ENCODE measurements at regions not wholly inside any gene's neighbourhood (a gene's known extent, or its start where the extent isn't known, plus 50 kb on each side); places are given as distances from the start of the nearest gene placed in this dataset.

DNA sequence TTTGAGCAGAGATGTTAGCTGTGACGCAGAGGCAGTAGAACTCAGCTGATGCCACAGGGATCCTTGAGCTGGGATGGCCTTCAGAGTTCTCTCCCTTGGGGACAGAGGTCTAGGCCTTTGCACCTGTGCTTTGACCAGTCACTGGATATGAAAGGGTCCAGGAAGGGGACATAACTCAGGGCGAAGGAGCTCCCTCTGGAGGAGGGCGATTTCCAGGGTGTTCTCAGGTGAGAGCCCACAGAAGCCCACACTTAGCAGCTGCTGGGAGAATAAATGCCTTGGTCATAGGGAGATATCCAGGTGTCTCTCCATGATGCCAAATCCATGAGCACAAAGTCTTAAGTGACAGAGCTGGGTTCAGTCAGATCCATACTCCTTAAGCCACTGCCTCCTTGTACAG, 369.2 kb downstream of the NYAP2 start:
- H3K27ac ChIP-seq, result no peak overlapping the region
- TF ChIP-seq ZFX (IDR thresholded peaks at IDR 0.05), result no peak
- TF ChIP-seq, protein P1, sequence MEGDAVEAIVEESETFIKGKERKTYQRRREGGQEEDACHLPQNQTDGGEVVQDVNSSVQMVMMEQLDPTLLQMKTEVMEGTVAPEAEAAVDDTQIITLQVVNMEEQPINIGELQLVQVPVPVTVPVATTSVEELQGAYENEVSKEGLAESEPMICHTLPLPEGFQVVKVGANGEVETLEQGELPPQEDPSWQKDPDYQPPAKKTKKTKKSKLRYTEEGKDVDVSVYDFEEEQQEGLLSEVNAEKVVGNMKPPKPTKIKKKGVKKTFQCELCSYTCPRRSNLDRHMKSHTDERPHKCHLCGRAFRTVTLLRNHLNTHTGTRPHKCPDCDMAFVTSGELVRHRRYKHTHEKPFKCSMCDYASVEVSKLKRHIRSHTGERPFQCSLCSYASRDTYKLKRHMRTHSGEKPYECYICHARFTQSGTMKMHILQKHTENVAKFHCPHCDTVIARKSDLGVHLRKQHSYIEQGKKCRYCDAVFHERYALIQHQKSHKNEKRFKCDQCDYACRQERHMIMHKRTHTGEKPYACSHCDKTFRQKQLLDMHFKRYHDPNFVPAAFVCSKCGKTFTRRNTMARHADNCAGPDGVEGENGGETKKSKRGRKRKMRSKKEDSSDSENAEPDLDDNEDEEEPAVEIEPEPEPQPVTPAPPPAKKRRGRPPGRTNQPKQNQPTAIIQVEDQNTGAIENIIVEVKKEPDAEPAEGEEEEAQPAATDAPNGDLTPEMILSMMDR (conservative IDR thresholded peaks at IDR 0.05), result no peak

DNA sequence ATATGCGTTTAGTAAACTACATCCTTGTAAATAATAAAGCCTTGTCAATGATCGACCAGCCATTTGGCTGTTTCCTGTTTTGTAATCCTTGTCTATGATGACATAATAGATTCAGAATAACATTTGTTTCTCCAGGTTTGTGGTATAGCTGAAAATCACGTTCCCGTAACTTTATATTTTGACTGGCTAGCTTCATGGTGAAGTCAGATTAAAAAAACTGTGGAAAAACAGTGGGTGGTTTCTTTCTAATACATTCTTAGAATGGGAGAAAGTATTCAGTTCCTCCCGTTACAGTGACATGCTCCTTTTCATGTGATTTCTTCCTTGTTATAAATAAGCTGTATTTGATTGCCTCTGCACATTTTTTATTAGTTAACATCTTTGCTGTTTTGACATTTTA, 366.9 kb downstream of the NYAP2 start:
- TF ChIP-seq ZFX (IDR thresholded peaks at IDR 0.05), result no peak
- TF ChIP-seq, protein P1 (conservative IDR thresholded peaks at IDR 0.05), result no peak
- no peak overlapping the region for H3K27ac ChIP-seq

DNA sequence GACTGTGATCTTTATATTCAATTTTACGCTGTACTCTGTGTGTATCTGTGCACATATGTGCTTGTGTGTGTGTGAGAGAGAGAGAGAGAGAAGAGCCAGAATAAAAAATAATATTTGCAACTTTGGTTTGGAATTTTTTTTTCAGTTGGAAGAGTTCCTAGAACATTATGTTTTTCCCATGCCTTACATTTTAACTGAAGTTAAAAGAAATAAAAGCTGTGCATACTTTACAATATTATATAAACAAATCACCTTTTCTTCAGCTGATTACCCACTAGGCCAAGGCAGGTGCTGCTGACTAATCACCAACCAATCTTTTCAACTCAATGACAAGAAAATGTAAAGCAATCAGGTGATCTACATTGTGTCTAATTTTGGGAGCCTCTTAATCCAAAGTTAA, 366.3 kb downstream of the NYAP2 start:
- TF ChIP-seq ZFX (IDR thresholded peaks at IDR 0.05), result no peak
- TF ChIP-seq, protein P1 (conservative IDR thresholded peaks at IDR 0.05), result no peak
- no peak overlapping the region for H3K27ac ChIP-seq

DNA sequence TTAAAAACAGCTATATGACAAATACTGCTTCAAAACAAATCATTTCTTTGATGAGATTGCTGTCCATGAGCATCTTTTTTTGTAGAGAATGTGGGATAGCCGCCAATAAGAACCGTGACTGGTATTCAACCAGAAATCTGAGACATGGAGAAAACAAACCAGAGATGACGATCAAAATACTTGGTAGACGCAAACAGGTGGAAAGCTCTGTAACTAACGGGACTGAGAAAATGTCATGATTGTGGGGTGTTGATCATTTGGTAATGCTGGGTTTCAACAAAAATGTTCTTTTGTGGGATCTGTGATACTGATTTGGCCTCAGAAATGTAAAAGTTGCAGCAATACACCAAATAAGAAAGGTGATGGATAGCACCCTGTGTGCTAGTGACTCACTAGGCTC, 364.8 kb downstream of the NYAP2 start:
- H3K27ac ChIP-seq, result no peak overlapping the region
- TF ChIP-seq, protein P1 (conservative IDR thresholded peaks at IDR 0.05), result no peak
- no peak for TF ChIP-seq ZFX (IDR thresholded peaks at IDR 0.05)

DNA sequence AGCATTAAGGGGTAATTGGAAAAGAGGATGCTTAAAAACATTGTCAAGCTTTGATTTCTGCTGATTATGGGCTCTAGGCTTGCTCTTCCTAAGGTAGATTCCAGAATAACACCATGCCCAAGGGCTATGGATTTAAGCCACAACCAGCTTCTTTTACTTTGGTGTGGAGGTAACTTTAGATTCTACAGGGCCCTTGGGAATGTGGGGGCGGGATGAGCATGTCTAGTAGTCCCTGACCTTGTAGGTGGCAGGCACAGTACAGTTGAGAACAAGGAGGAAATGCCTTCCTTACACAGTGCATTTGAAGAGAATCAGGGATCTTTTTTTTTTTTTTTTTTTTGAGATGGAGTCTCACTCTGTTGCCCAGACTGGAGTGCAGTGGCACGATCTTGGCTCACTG, 364.2 kb downstream of the NYAP2 start:
- no peak overlapping the region for H3K27ac ChIP-seq
- no peak for TF ChIP-seq ZFX (IDR thresholded peaks at IDR 0.05)
- TF ChIP-seq, protein P1 (conservative IDR thresholded peaks at IDR 0.05), result no peak

DNA sequence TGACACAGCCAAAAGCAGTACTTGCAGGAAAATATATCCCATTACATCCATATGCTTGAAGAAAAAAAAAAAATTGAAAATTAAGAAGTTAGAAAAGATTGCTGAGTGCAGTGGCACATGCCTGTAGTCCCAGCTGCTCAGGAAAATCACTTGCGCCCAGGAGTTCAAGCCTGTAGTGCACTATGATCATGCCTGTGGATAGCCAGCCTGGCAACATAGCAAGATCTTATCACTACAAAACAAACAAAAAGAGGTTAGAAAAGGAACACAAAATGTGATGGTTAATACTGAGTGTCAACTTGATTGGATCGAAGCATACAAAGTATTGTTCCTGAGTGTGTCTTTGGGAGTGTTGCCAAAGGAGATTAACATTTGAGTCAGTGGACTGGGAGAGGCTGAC, 361.9 kb downstream of the NYAP2 start:
- TF ChIP-seq ZFX (IDR thresholded peaks at IDR 0.05), result no peak
- TF ChIP-seq, protein P1 (conservative IDR thresholded peaks at IDR 0.05), result no peak
- H3K27ac ChIP-seq, result no peak overlapping the region

DNA sequence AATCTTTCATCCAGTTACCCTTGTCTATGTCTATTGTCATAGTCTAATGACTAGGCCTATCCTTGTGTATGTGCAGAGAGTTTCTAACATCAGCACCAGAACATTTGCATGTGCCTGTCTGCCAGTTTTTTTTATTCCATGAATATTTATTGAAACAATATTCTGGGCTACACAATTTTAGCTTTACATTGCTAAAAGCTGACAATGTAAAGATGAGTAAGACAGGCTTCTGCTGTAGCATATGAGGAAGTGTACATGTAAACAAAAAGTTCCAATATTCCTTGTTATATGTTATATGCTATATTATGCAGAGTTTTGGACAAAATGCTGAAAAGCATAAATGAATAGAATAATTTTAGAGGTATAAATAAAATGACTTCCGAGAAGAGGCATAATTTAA, 357.7 kb downstream of the NYAP2 start:
- no peak for TF ChIP-seq ZFX (IDR thresholded peaks at IDR 0.05)
- TF ChIP-seq, protein P1 (conservative IDR thresholded peaks at IDR 0.05), result no peak
- H3K27ac ChIP-seq, result no peak overlapping the region
